Uterus (tissue), 3 donors: ENCODE measurements at regions not wholly inside any gene's neighbourhood (a gene's known extent, or its start where the extent isn't known, plus 50 kb on each side); places are given as distances from the start of the nearest gene placed in this dataset.

Experiments
- DNase-seq, 2 donors: peaks; one replicate each; pipeline ENCODE4 v3.0.0-alpha.2; 2019 to 2020
- H3K27ac ChIP-seq, 2 donors: fragments of 200-600 bp; sonication (generic); 1 replicate in 1 of 2; 2 replicates in 1 of 2; pipeline ENCODE4 v1.5.1; 2016 to 2018
- H3K27me3 ChIP-seq, 2 donors: fragments of 200-600 bp; sonication (generic); one replicate each; pipeline ENCODE4 v1.5.1; 2018 to 2019; ENCODE audit warnings: control low read depth in 1 of 2
- H3K36me3 ChIP-seq, 2 donors: fragments of 200-600 bp; sonication (generic); one replicate each; pipeline ENCODE4 v1.5.1; 2019; ENCODE audit warnings: control low read depth in 1 of 2
- H3K4me1 ChIP-seq, 2 donors: fragments of 200-600 bp; sonication (generic); one replicate each; pipeline ENCODE4 v1.5.1; 2018 to 2019; ENCODE audit warnings: control low read depth in 1 of 2
- H3K4me3 ChIP-seq, 2 donors: fragments of 200-600 bp; sonication (generic); 1 replicate in 1 of 2; 2 replicates in 1 of 2; pipeline ENCODE4 v1.5.1; 2018 to 2019; ENCODE audit warnings: mild to moderate bottlenecking in 1 of 2
- H3K9me3 ChIP-seq, 2 donors: fragments of 200-600 bp; sonication (generic); one replicate each; pipeline ENCODE4 v1.5.1; 2019; ENCODE audit warnings: control low read depth in 1 of 2
- CTCF ChIP-seq, 4 experiments: fragments of 200-600 bp in 2 of 4; fragments of 450-650 bp in 2 of 4; sonication (generic) in 2 of 4; IDR thresholded peaks; one replicate each; pipeline ENCODE4 v1.5.1; 2016 to 2019; ENCODE audit warnings: antibody characterized with exemption in 4 of 4, mild to moderate bottlenecking in 2 of 4, moderate library complexity in 1 of 4
- POLR2A ChIP-seq, 2 donors: fragments of 450-650 bp; IDR thresholded peaks; one replicate each; pipeline ENCODE4 v1.6.1; 2016; ENCODE audit warnings: antibody characterized with exemption in 2 of 2, mild to moderate bottlenecking in 1 of 2, moderate library complexity in 1 of 2
- intact Hi-C: fragments of 100-400 bp; cut with DNase I; formaldehyde crosslinking; loops from one replicate; pipeline ENCODE4 v1.15.1; 2023; ENCODE audit warnings: low total_unique reads
- donor health status: DM: yes; HTN: yes; CAD: no.

DNA sequence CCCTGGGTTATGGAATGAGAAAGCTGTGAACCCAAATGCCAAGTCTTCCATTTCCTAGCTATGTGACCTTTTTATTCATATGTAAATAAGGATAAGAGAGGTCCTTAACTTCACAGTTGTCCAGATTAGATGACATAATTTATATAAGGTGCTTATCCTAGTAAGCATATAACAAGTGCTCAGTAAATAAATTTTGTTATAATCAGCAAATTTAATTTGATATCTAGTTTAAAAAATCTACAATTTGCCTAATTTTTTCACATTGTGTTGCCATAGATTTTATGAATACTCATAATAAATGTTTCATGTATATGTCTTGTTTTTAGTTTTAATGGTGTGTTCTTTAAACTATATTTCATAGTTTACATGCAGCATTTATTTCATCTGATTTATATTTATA, 130.4 kb upstream of the SPRY1 start:
- no peak for TF ChIP-seq CTCF (IDR thresholded peaks at IDR 0.05)
- TF ChIP-seq POLR2A (IDR thresholded peaks at IDR 0.05) = no peak
- Histone ChIP-seq H3K4me3 (no peak overlapping the region), H3K27me3 (no peaks in the 10 kb centered on the region), H3K4me1 (no peaks in the 10 kb centered on the region), H3K36me3 (no peaks in the 10 kb centered on the region), H3K9me3 (no peaks in the 10 kb centered on the region), H3K27ac (no peak overlapping the region)
- intact Hi-C loops = no loop called here
- DNase-seq = no peak

DNA sequence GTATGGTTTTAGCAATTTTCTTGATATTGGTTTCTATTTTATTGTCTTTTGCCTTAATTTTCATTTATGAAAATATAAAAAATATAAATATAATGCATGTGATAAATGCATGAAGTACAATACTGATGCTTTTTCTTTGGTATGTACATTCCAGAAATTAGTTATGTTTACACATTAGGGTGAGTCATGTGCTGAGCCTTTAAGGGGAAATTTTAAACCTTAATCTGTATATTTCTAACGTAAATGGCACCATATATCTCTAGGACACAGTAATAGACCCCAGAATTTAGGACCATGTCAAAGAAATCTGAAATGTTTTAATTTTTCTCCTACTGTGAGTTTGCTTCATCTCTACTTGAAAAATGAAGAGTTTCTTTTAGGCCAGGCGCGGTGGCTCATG, 117.8 kb upstream of the SPRY1 start:
- no peaks in the 10 kb centered on the region for H3K27me3 ChIP-seq
- TF ChIP-seq POLR2A (IDR thresholded peaks at IDR 0.05) (no peak), CTCF (IDR thresholded peaks at IDR 0.05) (no peak)
- H3K4me1 ChIP-seq = no peaks in the 10 kb centered on the region
- no peak overlapping the region for H3K4me3 ChIP-seq
- intact Hi-C loops = no loop called here
- no peaks in the 10 kb centered on the region for H3K9me3 ChIP-seq
- H3K27ac ChIP-seq = no peak overlapping the region
- no peaks in the 10 kb centered on the region for H3K36me3 ChIP-seq
- no peak for DNase-seq

DNA sequence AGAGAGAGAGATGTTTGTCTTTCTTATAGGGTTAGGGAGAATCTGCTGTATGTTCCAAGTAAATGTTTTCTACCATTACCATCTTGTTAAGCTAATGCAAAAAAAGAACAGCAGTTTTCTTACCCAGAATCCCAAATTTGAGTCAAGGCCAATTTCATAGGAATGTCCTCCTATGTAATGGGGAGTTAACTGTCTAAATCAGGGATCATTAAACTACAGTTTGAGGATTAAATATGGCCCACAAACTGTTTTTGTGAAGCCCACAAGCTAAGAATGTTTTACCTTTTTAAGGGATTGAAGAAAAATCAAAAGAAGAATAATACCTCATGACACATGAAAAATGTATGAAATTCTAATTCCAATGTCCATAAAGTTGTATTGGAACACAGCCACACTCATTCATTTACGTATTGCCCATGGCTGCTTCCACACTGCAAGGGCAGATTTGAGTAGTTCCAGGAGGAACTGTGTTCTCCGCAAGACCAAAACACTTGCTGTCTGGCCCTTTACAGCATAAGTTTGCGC, 113.2 kb upstream of the SPRY1 start:
- intact Hi-C loops = no loop called here
- no peak for DNase-seq
- TF ChIP-seq CTCF (IDR thresholded peaks at IDR 0.05) (no peak), POLR2A (IDR thresholded peaks at IDR 0.05) (no peak)
- Histone ChIP-seq H3K27ac (no peak overlapping the region), H3K36me3 (no peaks in the 10 kb centered on the region), H3K4me3 (no peak overlapping the region), H3K4me1 (no peaks in the 10 kb centered on the region), H3K27me3 (no peaks in the 10 kb centered on the region), H3K9me3 (no peaks in the 10 kb centered on the region)

GRCh38 chr4:123284168-123284567, 112.4 kb upstream of the SPRY1 start:
- H3K36me3 ChIP-seq = no peaks in the 10 kb centered on the region
- peak overlapping the region in 1 of 2 donors; percentile 38 for H3K27ac ChIP-seq
- H3K4me1 ChIP-seq = no peaks in the 10 kb centered on the region
- H3K27me3 ChIP-seq = no peaks in the 10 kb centered on the region
- TF ChIP-seq POLR2A (IDR thresholded peaks at IDR 0.05) = no peak
- no peak for TF ChIP-seq CTCF (IDR thresholded peaks at IDR 0.05)
- no peak overlapping the region for H3K4me3 ChIP-seq
- intact Hi-C loops = no loop called here
- H3K9me3 ChIP-seq = peaks cover 0 to 7% of the 10 kb centered on the region in 2 donors
- no peak for DNase-seq

DNA sequence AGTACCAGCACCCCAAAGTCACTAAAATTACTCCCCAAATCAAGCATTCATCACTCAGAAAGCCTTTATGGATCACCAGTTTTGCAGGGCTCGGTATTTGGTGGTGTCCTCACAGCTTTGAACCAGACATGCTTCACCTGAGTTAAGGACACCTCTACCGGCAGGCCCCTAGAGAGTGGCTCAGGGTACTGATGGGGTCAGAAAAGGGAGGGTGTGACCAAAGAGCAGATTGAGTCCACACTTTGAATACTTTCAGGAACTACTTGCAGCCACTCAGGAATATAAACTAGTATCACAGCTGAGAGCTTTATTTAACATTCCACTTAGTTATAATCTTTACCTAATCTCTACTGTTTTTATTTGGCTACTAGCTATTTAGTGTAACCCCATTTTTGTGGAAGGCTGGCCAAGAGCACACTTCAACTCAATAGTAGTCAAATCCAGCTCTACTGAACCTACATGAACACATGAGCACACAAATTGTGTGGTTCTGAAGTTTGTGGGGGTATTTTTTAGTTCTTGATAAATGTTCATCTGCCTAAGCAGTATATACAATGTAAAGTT, 109.6 kb upstream of the SPRY1 start:
- Histone ChIP-seq H3K4me3 (no peak overlapping the region), H3K27me3 (no peaks in the 10 kb centered on the region), H3K9me3 (peaks cover 0 to 34% of the 10 kb centered on the region in 2 donors), H3K36me3 (no peaks in the 10 kb centered on the region), H3K4me1 (no peaks in the 10 kb centered on the region), H3K27ac (no peak overlapping the region)
- intact Hi-C loops = no loop called here
- no peak for DNase-seq
- TF ChIP-seq CTCF (IDR thresholded peaks at IDR 0.05) (no peak), POLR2A (IDR thresholded peaks at IDR 0.05) (no peak)
